Vagina (tissue), 2 donors: ENCODE measurements at regions not wholly inside any gene's neighbourhood (a gene's known extent, or its start where the extent isn't known, plus 50 kb on each side); places are given as distances from the start of the nearest gene placed in this dataset.
"Not testable (repeated sequence)": the region's sequence is repeated elsewhere in the genome, so short reads cannot be mapped to it uniquely, and the experiment has no call there.

Experiments
- DNase-seq, 2 donors: peaks; one replicate each; pipeline ENCODE4 v3.0.0-alpha.2; 2017; ENCODE audit errors: extremely low spot score in 2 of 2
- H3K27ac ChIP-seq: fragments of 200-600 bp; sonication (generic); one replicate; pipeline ENCODE4 v1.5.1; 2019
- H3K27me3 ChIP-seq: fragments of 200-600 bp; sonication (generic); one replicate; pipeline ENCODE4 v1.5.1; 2019
- H3K36me3 ChIP-seq, 2 donors: fragments of 200-600 bp; sonication (generic); one replicate each; pipeline ENCODE4 v1.5.1; 2017 to 2019
- H3K4me1 ChIP-seq: fragments of 200-600 bp; sonication (generic); one replicate; pipeline ENCODE4 v1.5.1; 2019
- H3K4me3 ChIP-seq, 2 donors: fragments of 200-600 bp; sonication (generic); 1 replicate in 1 of 2; 2 replicates in 1 of 2; pipeline ENCODE4 v1.5.1; 2016 to 2019
- H3K9me3 ChIP-seq: fragments of 200-600 bp; sonication (generic); one replicate; pipeline ENCODE4 v1.5.1; 2019
- CTCF ChIP-seq, 3 experiments: fragments of 450-650 bp in 2 of 3; fragments of 200-600 bp in 1 of 3; sonication (generic) in 1 of 3; IDR thresholded peaks; one replicate each; pipeline ENCODE4 v1.5.1; 2017 to 2019; ENCODE audit warnings: antibody characterized with exemption in 3 of 3, mild to moderate bottlenecking in 2 of 3, moderate library complexity in 2 of 3
- POLR2A ChIP-seq, 2 donors: fragments of 450-650 bp; IDR thresholded peaks; one replicate each; pipeline ENCODE4 v1.6.1; 2017; ENCODE audit warnings: antibody characterized with exemption in 2 of 2, mild to moderate bottlenecking in 2 of 2, moderate library complexity in 2 of 2
- POLR2AphosphoS5 ChIP-seq, 2 donors: sonication (generic); formaldehyde crosslinking; IDR thresholded peaks; one replicate each; pipeline ENCODE4 v1.9.0; 2017; ENCODE audit warnings: antibody characterized with exemption in 2 of 2, mild to moderate bottlenecking in 2 of 2, low read depth in 1 of 2; ENCODE audit not compliant: insufficient read depth in 1 of 2
- intact Hi-C: fragments of 100-400 bp; cut with DNase I; formaldehyde crosslinking; loops from one replicate; pipeline ENCODE4 v1.15.1; 2023

- Histone ChIP-seq H3K9me3 (no peaks in the 10 kb centered on the region), H3K4me3 (no peak overlapping the region), H3K27me3 (no peaks in the 10 kb centered on the region), H3K4me1 (no peaks in the 10 kb centered on the region), H3K36me3 (no peaks in the 10 kb centered on the region), H3K27ac (no peak overlapping the region)
- DNase-seq: no peak
- intact Hi-C loops: no loop called here
- TF ChIP-seq CTCF (IDR thresholded peaks at IDR 0.05) (no peak), POLR2A (IDR thresholded peaks at IDR 0.05) (no peak), POLR2AphosphoS5 (IDR thresholded peaks at IDR 0.05; ENCODE audit: insufficient read depth in 1 of 2, low read depth in 1 of 2) (no peak)
Measured at GRCh38 chr3:6671363-6671762, 189.6 kb upstream of the GRM7 start.

- intact Hi-C loops: no loop called here
- Histone ChIP-seq H3K4me1 (no peaks in the 10 kb centered on the region), H3K4me3 (no peak overlapping the region), H3K27me3 (no peaks in the 10 kb centered on the region), H3K36me3 (no peaks in the 10 kb centered on the region), H3K27ac (no peak overlapping the region), H3K9me3 (no peaks in the 10 kb centered on the region)
- no peak for TF ChIP-seq CTCF (IDR thresholded peaks at IDR 0.05)
- no peak for TF ChIP-seq POLR2AphosphoS5 (IDR thresholded peaks at IDR 0.05; ENCODE audit: insufficient read depth in 1 of 2, low read depth in 1 of 2)
- no peak for TF ChIP-seq POLR2A (IDR thresholded peaks at IDR 0.05)
- DNase-seq: no peak
Measured at GRCh38 chr3:6679510-6679909, 181.4 kb upstream of the GRM7 start.

- no peak for TF ChIP-seq CTCF (IDR thresholded peaks at IDR 0.05)
- TF ChIP-seq POLR2A (IDR thresholded peaks at IDR 0.05): no peak
- no peak for TF ChIP-seq POLR2AphosphoS5 (IDR thresholded peaks at IDR 0.05; ENCODE audit: insufficient read depth in 1 of 2, low read depth in 1 of 2)
- no peaks in the 10 kb centered on the region for H3K27me3 ChIP-seq
- DNase-seq: no peak
- no peaks in the 10 kb centered on the region for H3K36me3 ChIP-seq
- no peaks in the 10 kb centered on the region for H3K9me3 ChIP-seq
- no peak overlapping the region for H3K27ac ChIP-seq
- intact Hi-C loops: no loop called here
- H3K4me1 ChIP-seq: no peaks in the 10 kb centered on the region
- H3K4me3 ChIP-seq: no peak overlapping the region
Measured at GRCh38 chr3:6680119-6680806, 180.7 kb upstream of the GRM7 start.

GRCh38 chr3:6697285-6697684 lies 163.6 kb upstream of the GRM7 start:
- TF ChIP-seq POLR2AphosphoS5 (IDR thresholded peaks at IDR 0.05; ENCODE audit: insufficient read depth in 1 of 2, low read depth in 1 of 2) (no peak), POLR2A (IDR thresholded peaks at IDR 0.05) (no peak), CTCF (IDR thresholded peaks at IDR 0.05) (no peak)
- intact Hi-C loops: no loop called here
- H3K4me1 ChIP-seq: no peaks in the 10 kb centered on the region

GRCh38 chr3:6697722-6698121 lies 163.2 kb upstream of the GRM7 start:
- Histone ChIP-seq H3K4me1 (no peaks in the 10 kb centered on the region), H3K36me3 (no peaks in the 10 kb centered on the region), H3K4me3 (no peak overlapping the region), H3K9me3 (no peaks in the 10 kb centered on the region), H3K27ac (no peak overlapping the region), H3K27me3 (no peaks in the 10 kb centered on the region)
- TF ChIP-seq POLR2A (IDR thresholded peaks at IDR 0.05) (no peak), CTCF (IDR thresholded peaks at IDR 0.05) (no peak)
- intact Hi-C loops: no loop called here
- no peak for DNase-seq

More at GRCh38 chr3:6697285-6697684, 163.6 kb upstream of the GRM7 start:
- H3K36me3 ChIP-seq: no peaks in the 10 kb centered on the region
- H3K27me3 ChIP-seq: no peaks in the 10 kb centered on the region
- no peak overlapping the region for H3K4me3 ChIP-seq
- no peak overlapping the region for H3K27ac ChIP-seq
- no peaks in the 10 kb centered on the region for H3K9me3 ChIP-seq
- DNase-seq: no peak

- H3K4me1 ChIP-seq, H3K27ac ChIP-seq, H3K4me3 ChIP-seq, intact Hi-C loops, DNase-seq, H3K36me3 ChIP-seq, H3K27me3 ChIP-seq, H3K9me3 ChIP-seq: not testable (repeated sequence)
Measured at GRCh38 chr3:6704817-6705216, 156.1 kb upstream of the GRM7 start.
